Stimulated activated naive CD8-positive, alpha-beta T cell treated with anti-CD3 and anti-CD28 coated beads, Interleukin-15, Interleukin-2, amounts not matched to agents 100 ng/mL and 50 ng/mL, for 24 hours (primary cell): ENCODE measurements at regions not wholly inside any gene's neighbourhood (a gene's known extent, or its start where the extent isn't known, plus 50 kb on each side); places are given as distances from the start of the nearest gene placed in this dataset.

ENCODE experiments used
- H3K27ac Mint-ChIP-seq: one replicate; pipeline ENCODE4 v1.8.0; 2021; ENCODE audit warnings: mild to moderate bottlenecking, mixed read lengths
- H3K27me3 Mint-ChIP-seq: one replicate; pipeline ENCODE4 v1.8.0; 2021; ENCODE audit warnings: mixed read lengths
- H3K36me3 Mint-ChIP-seq: one replicate; pipeline ENCODE4 v1.8.0; 2021; ENCODE audit warnings: low read depth, mixed read lengths
- H3K4me1 Mint-ChIP-seq: one replicate; pipeline ENCODE4 v1.8.0; 2021; ENCODE audit warnings: low read depth, mixed read lengths
- H3K4me3 Mint-ChIP-seq: one replicate; pipeline ENCODE4 v1.8.0; 2021; ENCODE audit warnings: mild to moderate bottlenecking, mixed read lengths
- H3K9me3 Mint-ChIP-seq: one replicate; pipeline ENCODE4 v1.8.0; 2021; ENCODE audit warnings: mixed read lengths

DNA sequence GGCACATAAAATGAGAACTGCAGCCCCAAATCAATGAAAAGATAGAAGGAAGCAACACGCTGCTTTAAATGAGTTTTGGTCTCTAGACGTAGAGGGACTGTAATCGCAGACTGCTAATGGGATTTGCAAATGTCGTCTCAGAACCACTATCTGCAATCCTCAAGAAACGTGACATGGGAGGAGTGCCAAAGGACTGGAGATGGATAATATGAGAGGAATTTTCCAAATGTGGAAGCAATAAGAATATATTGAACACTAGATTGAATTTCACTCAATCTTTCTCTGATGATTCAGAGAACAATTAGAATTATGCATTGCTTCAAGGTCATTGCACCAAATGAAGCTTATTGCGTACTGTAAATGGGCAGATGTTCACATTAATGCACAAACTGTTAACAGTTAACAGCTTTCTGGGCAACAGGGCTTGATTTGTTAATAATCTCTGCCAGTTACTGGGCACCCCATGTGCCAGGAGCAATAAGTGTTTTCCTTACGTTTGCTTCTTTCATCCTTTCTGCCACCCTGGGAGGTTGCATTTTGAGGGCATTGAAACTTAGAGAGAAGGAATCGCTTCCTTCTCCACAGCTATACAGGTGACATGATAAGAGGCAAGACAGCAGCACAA is 62.8 kb upstream of the WASF3 start:
- H3K4me3 Mint-ChIP-seq: no peak overlapping the region
- peaks cover 13% of the 10 kb centered on the region for H3K27me3 Mint-ChIP-seq
- no peak overlapping the region for H3K27ac Mint-ChIP-seq
- no peaks in the 10 kb centered on the region for H3K36me3 Mint-ChIP-seq
- H3K4me1 Mint-ChIP-seq: no peaks in the 10 kb centered on the region
- H3K9me3 Mint-ChIP-seq: no peaks in the 10 kb centered on the region

GRCh38 chr13:26495750-26496149 is 61.7 kb upstream of the WASF3 start:
- Mint-ChIP-seq H3K4me3 (no peak overlapping the region), H3K27me3 (peaks cover 11% of the 10 kb centered on the region), H3K36me3 (no peaks in the 10 kb centered on the region), H3K27ac (no peak overlapping the region), H3K4me1 (no peaks in the 10 kb centered on the region), H3K9me3 (no peaks in the 10 kb centered on the region)

DNA sequence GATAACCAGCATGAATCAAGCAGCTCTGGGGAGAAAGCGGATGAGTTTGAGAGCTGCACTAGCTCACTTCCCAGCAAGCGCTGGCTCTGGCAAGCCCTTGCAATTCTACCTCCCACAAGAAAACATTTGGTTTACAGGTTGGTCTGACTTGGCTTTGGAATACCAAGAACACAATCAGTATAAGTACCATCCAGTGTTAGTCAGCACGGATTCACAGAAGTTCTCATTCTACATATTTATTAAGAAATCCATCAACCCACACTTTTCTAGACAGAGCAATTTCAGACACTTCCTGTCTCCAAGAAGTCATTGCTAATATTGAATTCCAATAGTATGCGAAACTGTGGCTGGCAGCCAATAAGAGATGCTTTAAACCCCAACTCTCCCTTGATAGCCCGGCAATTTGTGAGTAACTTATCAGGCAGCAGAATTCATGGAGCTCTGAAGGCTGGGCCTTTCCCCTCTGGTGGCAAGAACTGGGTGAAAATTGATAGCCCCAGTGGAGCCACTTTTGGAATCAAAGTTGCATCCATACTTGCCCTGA is 59.4 kb upstream of the WASF3 start:
- Mint-ChIP-seq H3K9me3 (no peaks in the 10 kb centered on the region), H3K4me3 (no peak overlapping the region), H3K4me1 (peaks cover 10% of the 10 kb centered on the region), H3K27me3 (peaks cover 8% of the 10 kb centered on the region), H3K27ac (no peak overlapping the region), H3K36me3 (no peaks in the 10 kb centered on the region)

- Mint-ChIP-seq H3K27me3 (peaks cover 8% of the 10 kb centered on the region), H3K36me3 (no peaks in the 10 kb centered on the region), H3K9me3 (no peaks in the 10 kb centered on the region), H3K4me3 (no peak overlapping the region), H3K4me1 (peaks cover 15% of the 10 kb centered on the region), H3K27ac (no peak overlapping the region)
These were observed 58.6 kb upstream of the WASF3 start for GRCh38 chr13:26498656-26499601.

GRCh38 chr13:26500618-26501320 is 56.7 kb upstream of the WASF3 start:
- H3K4me3 Mint-ChIP-seq: no peak overlapping the region
- peaks cover 15% of the 10 kb centered on the region for H3K4me1 Mint-ChIP-seq
- peaks cover 8% of the 10 kb centered on the region for H3K27me3 Mint-ChIP-seq
- no peaks in the 10 kb centered on the region for H3K36me3 Mint-ChIP-seq
- H3K27ac Mint-ChIP-seq: no peak overlapping the region
- H3K9me3 Mint-ChIP-seq: no peaks in the 10 kb centered on the region

DNA sequence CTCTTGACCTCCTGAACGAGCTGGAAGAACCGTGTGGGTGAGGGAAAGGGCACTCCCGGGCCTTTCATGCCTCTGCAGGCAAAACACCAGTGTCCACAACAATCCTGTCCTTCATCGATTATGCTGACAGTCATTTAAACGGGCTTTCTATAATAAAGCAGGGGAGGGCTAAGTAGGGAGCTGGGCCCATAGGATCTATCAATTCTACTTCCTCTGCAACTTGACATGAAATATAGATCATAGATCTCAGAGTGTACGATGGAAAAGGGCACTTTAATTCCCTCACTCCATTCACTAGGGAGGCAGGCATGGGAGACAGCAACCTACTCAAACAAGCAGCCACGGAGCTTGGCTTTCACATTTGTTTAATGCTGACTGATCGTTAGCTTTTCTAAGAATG is 55.8 kb upstream of the WASF3 start:
- peaks cover 15% of the 10 kb centered on the region for H3K4me1 Mint-ChIP-seq
- no peak overlapping the region for H3K4me3 Mint-ChIP-seq
- H3K9me3 Mint-ChIP-seq: no peaks in the 10 kb centered on the region
- H3K27ac Mint-ChIP-seq: no peak overlapping the region
- no peaks in the 10 kb centered on the region for H3K36me3 Mint-ChIP-seq
- H3K27me3 Mint-ChIP-seq: peaks cover 5% of the 10 kb centered on the region

DNA sequence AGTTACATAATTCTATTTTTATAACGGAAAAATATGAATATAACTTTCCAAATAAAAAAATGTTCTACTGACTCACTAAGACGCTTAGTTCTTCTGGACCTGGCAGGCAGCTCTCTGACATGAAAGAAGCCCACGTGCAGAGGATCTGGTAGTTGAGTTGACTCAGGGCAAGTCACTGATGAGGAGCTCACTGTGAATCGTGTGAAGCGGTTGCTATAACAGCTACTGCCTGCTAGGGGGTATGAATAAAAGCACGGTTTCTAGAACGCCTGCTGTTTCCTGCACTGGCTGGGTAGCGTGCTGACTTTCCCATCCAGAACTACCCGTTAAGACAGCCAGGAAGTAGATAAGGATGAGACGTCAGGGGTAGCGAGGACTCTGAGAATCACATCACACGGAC is 54.7 kb upstream of the WASF3 start:
- Mint-ChIP-seq H3K4me3 (no peak overlapping the region), H3K36me3 (no peaks in the 10 kb centered on the region), H3K4me1 (peaks cover 15% of the 10 kb centered on the region), H3K27me3 (peaks cover 4% of the 10 kb centered on the region), H3K27ac (peak overlapping the region; percentile 36), H3K9me3 (no peaks in the 10 kb centered on the region)

- Mint-ChIP-seq H3K4me1 (peaks cover 15% of the 10 kb centered on the region), H3K4me3 (no peak overlapping the region), H3K27me3 (no peaks in the 10 kb centered on the region)
These were observed 53.5 kb upstream of the WASF3 start for GRCh38 chr13:26503826-26504594.

More at GRCh38 chr13:26503826-26504594, 53.5 kb upstream of the WASF3 start:
- Mint-ChIP-seq H3K27ac (no peak overlapping the region), H3K36me3 (no peaks in the 10 kb centered on the region), H3K9me3 (no peaks in the 10 kb centered on the region)
